HG02642 (cell line): ENCODE measurements at regions not wholly inside any gene's neighbourhood (a gene's known extent, or its start where the extent isn't known, plus 50 kb on each side); places are given as distances from the start of the nearest gene placed in this dataset.
A peak's percentile ranks its signal among the peaks of the same experiment; 100 is the strongest.

Experiments used
- ATAC-seq: cut with Tn5 transposase; IDR thresholded peaks from one replicate; pipeline ENCODE4 v1.9.1; 2021; ENCODE audit warnings: mild to moderate bottlenecking; ENCODE audit not compliant: unreplicated experiment, poor library complexity

- ATAC-seq, result peak; percentile 81
Observed at GRCh38 chr5:88666761-88667495, 216.1 kb downstream of the MEF2C start.

DNA sequence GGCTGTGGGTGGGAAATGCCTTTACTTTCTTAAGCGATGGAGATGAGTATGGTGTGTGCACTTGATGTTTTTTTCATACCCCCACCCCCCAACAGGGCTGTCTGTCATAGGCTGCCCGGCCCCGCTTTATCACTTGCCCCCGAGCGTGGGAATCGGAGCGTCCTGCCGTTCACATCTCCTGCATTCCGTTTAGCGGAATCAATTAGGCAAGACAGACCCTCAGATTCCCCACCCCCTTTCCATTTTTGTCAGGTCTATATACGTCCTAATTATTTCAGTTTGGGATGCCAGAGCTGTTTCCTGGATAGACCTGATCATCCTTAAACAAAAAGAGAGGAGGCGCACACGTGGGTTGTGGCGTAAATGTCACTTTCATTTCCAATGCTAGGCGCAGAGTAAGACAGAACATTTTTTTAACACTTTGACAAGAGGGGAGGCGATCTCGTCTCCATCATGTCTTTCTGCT lies 217.2 kb downstream of the MEF2C start:
- ATAC-seq, result no peak

- ATAC-seq, result no peak
Observed at GRCh38 chr5:88664645-88665044, 218.3 kb downstream of the MEF2C start.

GRCh38 chr5:88663793-88664216 lies 219.2 kb downstream of the MEF2C start:
- ATAC-seq, result no peak

- no peak for ATAC-seq
Observed at GRCh38 chr5:88662846-88663245, 220.1 kb downstream of the MEF2C start.

GRCh38 chr5:88661806-88662207 lies 221.2 kb downstream of the MEF2C start:
- ATAC-seq, result no peak

DNA sequence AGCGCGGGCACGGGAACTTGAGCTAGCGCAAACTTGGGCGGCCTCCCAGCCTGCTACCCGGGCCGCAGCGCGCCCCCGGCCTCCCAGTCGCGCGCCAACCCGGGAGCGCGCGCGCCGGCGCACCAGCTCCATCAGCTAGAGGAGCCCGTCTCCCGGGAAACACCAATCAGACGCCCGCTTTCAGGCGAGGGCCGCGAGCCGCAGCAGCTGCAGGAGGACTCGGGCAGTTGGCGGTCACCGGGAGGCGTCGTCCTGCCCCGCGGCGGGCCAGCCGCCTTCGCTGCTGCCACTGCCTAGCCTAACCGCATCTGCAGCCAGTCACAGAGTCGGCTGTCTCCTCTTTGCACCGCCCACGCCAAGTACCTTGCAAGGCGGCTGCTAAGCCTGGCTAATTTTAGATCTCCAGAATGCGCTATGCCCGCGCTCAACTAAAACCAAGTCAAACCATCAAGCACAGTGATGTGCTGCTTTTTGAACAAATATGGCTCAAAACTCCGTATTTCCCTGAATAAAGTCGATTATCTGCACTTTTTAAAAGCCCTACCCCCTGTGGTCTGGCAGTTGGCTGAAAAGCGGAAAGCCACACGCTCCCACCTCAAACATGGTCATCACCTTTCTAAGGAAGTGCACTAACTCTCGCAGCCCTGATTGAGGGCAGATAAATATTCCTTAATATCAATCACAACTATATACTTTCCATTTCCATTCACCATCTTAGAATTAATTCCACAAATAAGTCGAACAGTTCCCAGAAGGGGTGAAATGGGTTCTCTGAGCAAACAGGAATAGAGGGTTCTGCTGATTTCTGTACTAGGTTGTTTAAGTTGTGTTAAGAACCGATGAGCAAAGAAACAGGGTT lies 221.8 kb downstream of the MEF2C start:
- peak; percentile 80 for ATAC-seq

GRCh38 chr5:88660264-88660946 lies 222.6 kb downstream of the MEF2C start:
- peak; percentile 35 for ATAC-seq

DNA sequence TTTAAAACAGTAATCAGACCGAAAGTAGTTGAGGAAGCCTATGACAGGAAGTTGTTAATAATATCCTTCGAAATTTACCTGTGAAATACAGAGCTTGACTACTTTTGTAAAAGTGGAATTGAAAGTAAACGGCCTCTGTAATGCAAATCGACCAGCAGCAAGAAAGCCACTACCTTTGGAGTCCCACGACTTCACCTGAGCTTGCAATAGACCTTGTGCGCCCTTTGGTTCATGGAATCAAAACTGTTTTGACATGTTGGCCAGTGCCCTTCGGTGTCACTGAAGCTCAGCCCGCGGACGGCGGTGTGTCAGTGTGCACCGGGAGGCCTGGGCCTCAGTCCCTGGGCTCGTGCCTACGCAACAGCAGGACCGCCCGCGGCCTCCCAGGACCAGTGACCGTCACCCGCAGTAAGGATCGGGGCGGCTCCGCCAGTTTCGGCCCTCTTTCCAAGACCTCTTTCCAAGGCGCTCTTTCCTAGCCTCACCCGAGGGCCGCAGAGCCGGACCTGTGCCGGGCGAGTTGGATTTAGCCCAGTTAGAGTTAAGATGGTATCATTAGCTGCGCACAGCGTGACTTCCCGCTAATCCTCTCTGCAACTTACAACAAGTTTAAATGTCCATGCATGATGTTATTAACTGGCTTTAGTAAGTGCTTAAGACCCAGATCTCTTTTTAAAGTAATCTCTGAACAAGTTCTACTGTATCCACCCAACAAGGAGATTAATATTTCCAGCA lies 223.3 kb downstream of the MEF2C start:
- peak; percentile 34 for ATAC-seq

DNA sequence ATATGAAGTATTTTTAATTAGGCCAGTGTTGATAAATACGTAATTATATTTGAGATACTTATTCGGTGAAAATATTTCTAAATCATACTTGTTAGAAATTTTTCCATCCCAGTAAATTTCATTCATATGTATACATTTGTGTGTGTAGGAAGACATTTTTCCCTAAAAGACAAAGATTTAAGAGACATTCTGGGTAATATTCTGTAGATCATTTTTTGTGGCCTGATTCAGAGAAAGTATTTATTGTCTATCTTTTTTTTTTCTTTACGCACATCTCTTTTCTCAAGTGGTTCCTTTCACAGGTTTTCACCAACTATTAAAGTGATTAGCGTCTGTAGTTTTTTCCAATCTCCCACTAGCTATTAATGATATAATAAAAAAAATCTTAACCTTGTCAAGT lies 224.1 kb downstream of the MEF2C start:
- no peak for ATAC-seq

GRCh38 chr5:88657906-88658775 lies 224.8 kb downstream of the MEF2C start:
- no peak for ATAC-seq

DNA sequence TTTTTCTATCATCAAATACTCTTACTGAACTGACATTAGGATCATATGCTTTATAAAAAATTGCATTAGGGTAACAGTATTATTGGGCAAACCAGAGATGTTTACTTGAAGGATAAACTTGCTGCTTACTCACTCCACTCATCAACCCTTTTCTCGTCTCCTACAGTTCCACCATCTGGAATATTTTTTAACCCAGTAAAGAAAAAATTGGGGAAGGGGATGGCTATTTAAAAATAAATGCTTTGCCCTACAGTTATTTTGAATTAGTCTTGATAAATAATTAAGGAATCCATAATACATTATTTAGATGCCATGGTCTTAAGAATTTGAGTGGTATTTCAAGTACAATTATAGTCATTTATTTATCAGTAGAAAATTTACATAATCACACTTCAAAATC lies 225.8 kb downstream of the MEF2C start:
- no peak for ATAC-seq

DNA sequence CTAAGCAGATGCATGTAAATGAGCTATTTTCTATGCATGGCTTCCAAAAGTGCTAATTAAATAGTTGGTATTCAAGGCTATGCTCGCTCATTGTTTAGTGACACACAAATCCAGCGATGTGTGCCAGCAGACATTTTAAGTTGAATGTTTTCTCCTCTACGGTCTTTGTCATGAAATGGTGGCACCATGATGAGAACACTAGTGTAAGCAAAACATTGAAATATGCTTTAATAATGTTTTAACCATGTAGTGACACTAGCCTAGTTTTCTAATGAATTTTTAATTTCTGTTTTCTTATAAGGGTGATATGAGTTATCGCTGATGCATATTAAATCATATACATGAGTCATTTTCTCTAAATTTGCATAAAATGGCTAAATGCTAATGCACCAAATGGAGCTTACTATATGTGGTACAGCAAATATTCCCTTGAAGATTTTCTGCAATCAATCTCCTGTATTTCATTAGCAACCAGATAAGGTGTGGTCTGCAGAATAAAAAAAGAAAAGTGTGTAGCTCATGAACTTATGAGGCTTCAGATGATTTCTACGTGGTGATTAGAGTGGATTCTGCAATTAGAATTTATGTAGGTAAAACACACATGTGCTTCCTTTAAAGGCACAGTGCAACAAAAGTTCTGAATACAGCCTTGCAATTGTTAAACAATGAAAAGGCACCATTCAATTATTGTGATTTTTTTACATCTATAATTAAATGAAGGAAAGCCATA lies 226.6 kb downstream of the MEF2C start:
- no peak for ATAC-seq

DNA sequence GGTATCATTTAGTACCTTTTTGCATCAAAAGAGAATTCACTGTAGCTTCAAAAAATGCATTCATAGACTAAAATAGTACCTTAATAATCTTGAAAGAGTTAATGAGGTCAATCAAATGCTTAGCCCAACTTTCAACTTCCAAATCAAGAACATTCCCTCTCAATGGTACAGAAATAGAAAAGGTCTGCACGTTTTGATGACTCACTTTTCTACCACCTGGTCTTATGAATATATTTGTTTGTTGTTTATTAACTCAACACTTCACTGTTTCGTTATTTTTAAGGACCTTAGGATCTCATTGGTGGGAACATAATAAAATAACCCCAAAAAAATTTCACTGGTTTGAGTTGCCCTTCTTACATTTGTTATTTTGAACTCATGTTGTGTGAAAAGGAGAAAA lies 229.5 kb downstream of the MEF2C start:
- no peak for ATAC-seq

DNA sequence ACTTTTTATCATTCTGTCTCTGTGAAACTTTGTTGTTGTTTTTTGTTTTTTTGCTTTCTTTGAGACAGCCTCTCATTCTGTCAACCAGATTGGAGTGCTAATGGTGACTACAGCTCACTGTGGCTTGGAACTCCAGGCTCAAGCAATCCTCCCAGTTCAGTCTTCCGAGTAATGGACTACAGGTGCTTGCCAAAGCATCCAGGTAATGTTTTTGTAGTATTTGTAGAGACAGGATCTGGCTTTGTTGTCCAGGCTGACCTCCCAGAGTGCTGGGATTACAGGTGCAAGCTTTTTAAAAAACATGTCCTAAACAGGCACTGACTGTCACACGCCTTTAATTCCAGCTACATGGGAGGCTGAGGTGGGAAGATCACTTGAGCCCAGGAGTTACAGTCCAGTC lies 235.1 kb downstream of the MEF2C start:
- ATAC-seq, result no peak

DNA sequence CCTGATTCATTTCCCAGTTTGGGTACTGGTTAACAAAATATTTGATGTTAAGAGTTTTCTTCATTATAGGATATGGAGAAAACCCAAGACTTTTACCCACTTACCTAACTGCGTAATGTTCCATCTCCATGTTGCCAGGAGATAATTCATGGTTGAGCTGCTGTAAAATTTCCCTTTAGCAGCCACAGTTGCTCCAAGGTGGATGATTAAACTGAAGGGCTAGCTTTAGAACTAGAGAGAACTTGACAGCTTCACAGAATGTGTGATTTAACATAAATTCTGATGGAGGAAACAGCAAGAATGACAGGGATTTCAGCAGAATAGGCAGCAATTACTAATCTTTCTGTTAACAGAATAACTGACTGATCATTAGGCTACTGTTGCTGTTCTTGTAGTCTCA lies 236.1 kb downstream of the MEF2C start:
- ATAC-seq, result no peak

DNA sequence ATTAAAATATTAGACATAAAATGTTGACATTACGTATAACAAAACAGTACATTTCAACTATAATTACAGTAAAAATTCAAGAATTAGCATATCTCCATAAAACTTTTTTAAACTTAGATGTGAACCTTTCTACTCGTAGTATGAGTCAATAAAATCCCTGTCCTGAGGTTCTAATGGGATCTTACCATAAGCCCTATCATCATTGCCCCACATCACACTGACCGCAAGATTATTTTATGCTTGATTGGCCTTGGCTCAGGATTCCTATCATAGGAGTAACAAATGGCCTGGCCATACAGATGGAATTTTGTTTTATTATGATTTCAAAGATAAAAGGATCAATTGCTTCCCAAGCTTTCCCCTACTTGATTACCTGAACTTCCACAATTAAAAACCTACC lies 238.3 kb downstream of the MEF2C start:
- ATAC-seq, result no peak

- no peak for ATAC-seq
Observed at GRCh38 chr5:88643315-88643714, 239.7 kb downstream of the MEF2C start.

DNA sequence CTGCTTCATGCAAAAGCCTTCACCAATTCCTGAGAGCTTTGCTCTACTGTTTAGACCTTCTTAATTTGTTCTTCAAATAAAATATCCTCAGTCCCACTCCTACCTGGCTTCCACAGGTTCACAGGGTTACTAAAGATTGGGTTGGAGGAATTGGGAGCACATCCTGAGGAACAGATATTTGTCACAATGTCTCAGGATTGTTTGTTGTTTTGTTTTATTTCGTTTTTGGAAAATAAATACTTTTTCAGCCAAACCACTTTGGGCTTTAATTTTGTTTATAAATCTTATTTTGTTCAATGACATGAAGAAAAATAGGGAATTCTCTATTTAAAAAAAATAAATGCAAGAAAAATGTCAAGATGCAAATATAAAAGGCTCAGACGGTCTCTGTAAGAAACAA lies 249.0 kb downstream of the MEF2C start:
- ATAC-seq, result no peak
